GM19467 (cell line): ENCODE measurements at regions not wholly inside any gene's neighbourhood (a gene's known extent, or its start where the extent isn't known, plus 50 kb on each side); places are given as distances from the start of the nearest gene placed in this dataset.
"Not testable (repeated sequence)": the region's sequence is repeated elsewhere in the genome, so short reads cannot be mapped to it uniquely, and the experiment has no call there.

ENCODE experiments used
- ATAC-seq: cut with Tn5 transposase; IDR thresholded peaks from one replicate; pipeline ENCODE4 v1.9.1; 2021; ENCODE audit warnings: mild to moderate bottlenecking, moderate library complexity; ENCODE audit not compliant: unreplicated experiment

- ATAC-seq = no peak
These were observed 90.1 kb upstream of the GOT2 start for GRCh38 chr16:58824201-58824600.

GRCh38 chr16:58821886-58822285, 87.8 kb upstream of the GOT2 start:
- no peak for ATAC-seq

GRCh38 chr16:58820411-58820810, 86.3 kb upstream of the GOT2 start:
- ATAC-seq = no peak

- no peak for ATAC-seq
These were observed 81.2 kb upstream of the GOT2 start for GRCh38 chr16:58815181-58815888.

GRCh38 chr16:58814348-58814801, 80.3 kb upstream of the GOT2 start:
- ATAC-seq = peak; percentile 84

GRCh38 chr16:58809213-58809612, 75.1 kb upstream of the GOT2 start:
- no peak for ATAC-seq

- ATAC-seq = no peak
These were observed 73.2 kb upstream of the GOT2 start for GRCh38 chr16:58807276-58807675.

- ATAC-seq = no peak
These were observed 67.7 kb upstream of the GOT2 start for GRCh38 chr16:58801838-58802237.

GRCh38 chr16:58797137-58797801, 63.2 kb upstream of the GOT2 start:
- no peak for ATAC-seq

- ATAC-seq = no peak
These were observed 59.2 kb upstream of the GOT2 start for GRCh38 chr16:58793366-58793765.

GRCh38 chr16:58792188-58792587, 58.1 kb upstream of the GOT2 start:
- ATAC-seq = no peak

GRCh38 chr16:58790816-58791557, 56.9 kb upstream of the GOT2 start:
- ATAC-seq = not testable (repeated sequence)

- no peak for ATAC-seq
These were observed 55.2 kb upstream of the GOT2 start for GRCh38 chr16:58789351-58789750.
